Gastroesophageal sphincter (tissue), 4 donors: ENCODE measurements at regions not wholly inside any gene's neighbourhood (a gene's known extent, or its start where the extent isn't known, plus 50 kb on each side); places are given as distances from the start of the nearest gene placed in this dataset.

ENCODE experiments used
- ATAC-seq: fragments of 150-250 bp; one replicate; pipeline ENCODE4 v1.9.1; 2016; ENCODE audit warnings: mild to moderate bottlenecking, moderate library complexity
- H3K27ac ChIP-seq, 4 donors: fragments of 200-600 bp; sonication (generic) in 3 of 4; 1 replicate in 3 of 4; 2 replicates in 1 of 4; pipeline ENCODE4 v1.5.1; 2016 to 2019
- H3K27me3 ChIP-seq: fragments of 200-600 bp; sonication (generic); one replicate; pipeline ENCODE4 v1.5.1; 2019
- H3K36me3 ChIP-seq, 2 donors: fragments of 200-600 bp; sonication (generic); one replicate each; pipeline ENCODE4 v1.5.1; 2019; ENCODE audit warnings: control low read depth in 1 of 2
- H3K4me1 ChIP-seq, 3 donors: fragments of 200-600 bp; sonication (generic); 1 replicate in 2 of 3; 2 replicates in 1 of 3; pipeline ENCODE4 v1.5.1; 2016 to 2019; ENCODE audit warnings: control low read depth in 2 of 3
- H3K4me3 ChIP-seq, 2 donors: fragments of 200-600 bp; sonication (generic); one replicate each; pipeline ENCODE4 v1.5.1; 2019; ENCODE audit warnings: mild to moderate bottlenecking in 1 of 2, moderate library complexity in 1 of 2
- H3K9me3 ChIP-seq, 3 donors: fragments of 200-600 bp; sonication (generic); one replicate each; pipeline ENCODE4 v1.5.1; 2017 to 2019; ENCODE audit warnings: control low read depth in 2 of 3
- CTCF ChIP-seq, 4 experiments: fragments of 200-600 bp in 2 of 4; fragments of 450-650 bp in 2 of 4; sonication (generic) in 1 of 4; IDR thresholded peaks; one replicate each; pipeline ENCODE4 v1.5.1; 2017 to 2019; ENCODE audit warnings: antibody characterized with exemption in 4 of 4, mild to moderate bottlenecking in 2 of 4, moderate library complexity in 2 of 4
- EP300 ChIP-seq: sonication (generic); formaldehyde crosslinking; IDR thresholded peaks from one replicate; pipeline ENCODE4 v1.6.1; 2017; ENCODE audit warnings: antibody characterized with exemption, mild to moderate bottlenecking
- POLR2A ChIP-seq, 2 donors: fragments of 450-650 bp; IDR thresholded peaks; one replicate each; pipeline ENCODE4 v1.6.1; 2017; ENCODE audit warnings: antibody characterized with exemption in 2 of 2, mild to moderate bottlenecking in 2 of 2, moderate library complexity in 1 of 2
- POLR2AphosphoS5 ChIP-seq: sonication (generic); formaldehyde crosslinking; IDR thresholded peaks from one replicate; pipeline ENCODE4 v1.6.1; 2017; ENCODE audit warnings: antibody characterized with exemption
- WGBS, 2 donors: methylation state at CpG; one replicate each; pipeline ENCODE4 v1.1.5; 2018; ENCODE audit warnings: low coverage in 1 of 2; 5-methylcytosine and 5-hydroxymethylcytosine counted together

- ATAC-seq: no peak
- Histone ChIP-seq H3K27me3 (peaks cover 86% of the 10 kb centered on the region), H3K36me3 (no peaks in the 10 kb centered on the region), H3K9me3 (no peaks in the 10 kb centered on the region), H3K4me1 (no peaks in the 10 kb centered on the region), H3K4me3 (no peak overlapping the region), H3K27ac (no peak overlapping the region)
- TF ChIP-seq EP300: no peak
- TF ChIP-seq POLR2A (IDR thresholded peaks at IDR 0.05): no peak
- no peak for TF ChIP-seq POLR2AphosphoS5
- TF ChIP-seq CTCF (IDR thresholded peaks at IDR 0.05): no peak
- WGBS, 2 donors: 53 to 57% methylated on average over 4 to 7 of the region's 19 CpGs
These were observed 89.5 kb upstream of the FGF3 start for GRCh38 chr11:69908511-69909220.

GRCh38 chr11:69909561-69910518 is 90.6 kb upstream of the FGF3 start:
- no peaks in the 10 kb centered on the region for H3K9me3 ChIP-seq
- H3K27ac ChIP-seq: no peak overlapping the region
- no peak for ATAC-seq
- peaks cover 0 to 2% (median 1%) of the 10 kb centered on the region in 3 donors for H3K4me1 ChIP-seq
- H3K4me3 ChIP-seq: no peak overlapping the region
- peaks cover 85% of the 10 kb centered on the region for H3K27me3 ChIP-seq
- no peaks in the 10 kb centered on the region for H3K36me3 ChIP-seq
- 27% methylated on average over 6 of the region's 28 CpGs; no CpG with 5 or more reads in 1 of the 2 donors for WGBS, 2 donors
- no peak for TF ChIP-seq POLR2A (IDR thresholded peaks at IDR 0.05)
- TF ChIP-seq CTCF (IDR thresholded peaks at IDR 0.05): peak in 2 of 4 experiments; percentile 32 to 50

- ATAC-seq: no peak
- Histone ChIP-seq H3K36me3 (no peaks in the 10 kb centered on the region), H3K27me3 (peaks cover 77% of the 10 kb centered on the region), H3K27ac (no peak overlapping the region), H3K4me3 (no peak overlapping the region), H3K4me1 (peaks cover 0 to 10% (median 9%) of the 10 kb centered on the region in 3 donors), H3K9me3 (no peaks in the 10 kb centered on the region)
- WGBS, 2 donors: 83% methylated on average over 3 of the region's 17 CpGs; no CpG with 5 or more reads in 1 of the 2 donors
- TF ChIP-seq CTCF (IDR thresholded peaks at IDR 0.05) (no peak), POLR2AphosphoS5 (no peak), POLR2A (IDR thresholded peaks at IDR 0.05) (no peak), EP300 (no peak)
These were observed 91.5 kb upstream of the FGF3 start for GRCh38 chr11:69910519-69911309.

GRCh38 chr11:69911310-69912160 is 92.3 kb upstream of the FGF3 start:
- ATAC-seq: no peak
- peaks cover 0 to 18% (median 13%) of the 10 kb centered on the region in 3 donors for H3K4me1 ChIP-seq
- no peaks in the 10 kb centered on the region for H3K36me3 ChIP-seq
- TF ChIP-seq POLR2A (IDR thresholded peaks at IDR 0.05) (no peak), POLR2AphosphoS5 (no peak), CTCF (IDR thresholded peaks at IDR 0.05) (no peak), EP300 (no peak)
- no peak overlapping the region for H3K27ac ChIP-seq
- peaks cover 0 to 1% (median 0%) of the 10 kb centered on the region in 3 donors for H3K9me3 ChIP-seq
- peaks cover 75% of the 10 kb centered on the region for H3K27me3 ChIP-seq
- no peak overlapping the region for H3K4me3 ChIP-seq
- 82% methylated on average over 9 of the region's 28 CpGs; no CpG with 5 or more reads in 1 of the 2 donors for WGBS, 2 donors
